ENCODE measurements at regions not wholly inside any gene's neighbourhood (a gene's known extent, or its start where the extent isn't known, plus 50 kb on each side); places are given as distances from the start of the nearest gene placed in this dataset.
A peak's percentile ranks its signal among the peaks of the same experiment; 100 is the strongest.

- no peak for TF ChIP-seq E4F1 (CRISPR knock-in tag; IDR thresholded peaks at IDR 0.05; ENCODE audit: borderline replicate concordance)
- no peak for TF ChIP-seq JUND (IDR thresholded peaks at IDR 0.05; ENCODE audit: borderline replicate concordance, low read depth, low read length)
- TF ChIP-seq JUND (tag; IDR thresholded peaks at IDR 0.05; ENCODE audit: borderline replicate concordance, low read depth, low read length) = peak; percentile 31; the same call in 1 of the 3 replicates
- TF ChIP-seq HDAC1 (IDR thresholded peaks at IDR 0.05) = no peak
- no peak for TF ChIP-seq PBX2 (CRISPR knock-in tag; IDR thresholded peaks at IDR 0.05; ENCODE audit: low read depth)
- no peak for TF ChIP-seq PBX2 (tag; conservative IDR thresholded peaks at IDR 0.05; ENCODE audit: low read depth)
- TF ChIP-seq GABPA (tag; conservative IDR thresholded peaks at IDR 0.05; ENCODE audit: low read depth) = no peak
- no peak for TF ChIP-seq PHB (CRISPR knock-in tag; IDR thresholded peaks at IDR 0.05)
- no peak for TF ChIP-seq SETDB1 (IDR thresholded peaks at IDR 0.05; ENCODE audit: low read length)
- no peak for TF ChIP-seq EP400 (IDR thresholded peaks at IDR 0.05)
- no peak for TF ChIP-seq PPARD (CRISPR knock-in tag; IDR thresholded peaks at IDR 0.05)
- no peak for TF ChIP-seq KDM5B (IDR thresholded peaks at IDR 0.05; ENCODE audit: insufficient replicate concordance, low read depth, low read length)
- TF ChIP-seq ATF7 (IDR thresholded peaks at IDR 0.05) = 0 out of 2 replicates have a peak, but pooled peaks have one; percentile 33
Measured at GRCh38 chr20:22861231-22861980, 173.7 kb upstream of the SSTR4 start (continued).

Data from K562 (cell line).